ENCODE measurements at regions not wholly inside any gene's neighbourhood (a gene's known extent, or its start where the extent isn't known, plus 50 kb on each side); places are given as distances from the start of the nearest gene placed in this dataset.

DNA sequence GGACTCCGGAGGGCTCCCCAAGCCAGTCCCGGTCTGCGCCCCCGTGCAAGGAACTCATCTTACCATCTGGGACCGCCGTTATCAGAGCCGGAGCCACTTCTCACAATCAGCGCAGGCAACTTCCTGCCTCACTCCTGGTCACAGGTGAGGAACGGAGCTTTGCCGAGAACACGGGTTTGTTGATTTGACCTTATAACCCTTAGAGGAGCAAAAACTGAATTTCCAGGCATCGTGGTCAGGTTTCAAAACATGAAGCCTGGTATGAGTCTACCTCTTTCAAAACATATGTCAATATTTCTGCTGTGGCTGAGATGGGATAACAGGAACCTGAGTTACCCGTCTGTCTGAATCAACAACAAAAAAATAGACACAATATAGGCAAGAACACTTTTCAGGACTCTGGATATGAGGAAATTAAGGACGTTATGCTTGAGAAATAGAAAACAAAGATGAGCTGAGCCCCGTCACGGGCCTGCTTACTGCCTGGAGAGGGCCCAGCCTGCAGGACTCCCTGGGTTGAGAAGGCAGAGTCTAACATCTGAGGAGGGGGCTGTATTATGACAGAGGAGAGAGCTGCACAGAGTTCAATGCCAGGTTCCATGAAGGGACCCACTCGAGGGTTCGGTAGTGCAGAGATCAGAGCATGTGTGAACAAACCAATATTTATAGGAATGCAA, 148.7 kb downstream of the NDUFA10 start:
- Histone ChIP-seq H3K27ac (no peak overlapping the region), H3K27me3 (peaks cover 38% of the 10 kb centered on the region), H3K4me1 (ENCODE audit: control insufficient read depth in 1 of 2, insufficient read depth in 1 of 2, low read depth in 1 of 2, low read length in 1 of 2) (peaks cover 0 to 8% of the 10 kb centered on the region in 2 experiments), H3K4me3 (ENCODE audit: low read depth in 1 of 2, low read length in 1 of 2) (no peak overlapping the region), H3K36me3 (no peaks in the 10 kb centered on the region), H3K9me3 (no peaks in the 10 kb centered on the region)
- TF ChIP-seq, protein P1, sequence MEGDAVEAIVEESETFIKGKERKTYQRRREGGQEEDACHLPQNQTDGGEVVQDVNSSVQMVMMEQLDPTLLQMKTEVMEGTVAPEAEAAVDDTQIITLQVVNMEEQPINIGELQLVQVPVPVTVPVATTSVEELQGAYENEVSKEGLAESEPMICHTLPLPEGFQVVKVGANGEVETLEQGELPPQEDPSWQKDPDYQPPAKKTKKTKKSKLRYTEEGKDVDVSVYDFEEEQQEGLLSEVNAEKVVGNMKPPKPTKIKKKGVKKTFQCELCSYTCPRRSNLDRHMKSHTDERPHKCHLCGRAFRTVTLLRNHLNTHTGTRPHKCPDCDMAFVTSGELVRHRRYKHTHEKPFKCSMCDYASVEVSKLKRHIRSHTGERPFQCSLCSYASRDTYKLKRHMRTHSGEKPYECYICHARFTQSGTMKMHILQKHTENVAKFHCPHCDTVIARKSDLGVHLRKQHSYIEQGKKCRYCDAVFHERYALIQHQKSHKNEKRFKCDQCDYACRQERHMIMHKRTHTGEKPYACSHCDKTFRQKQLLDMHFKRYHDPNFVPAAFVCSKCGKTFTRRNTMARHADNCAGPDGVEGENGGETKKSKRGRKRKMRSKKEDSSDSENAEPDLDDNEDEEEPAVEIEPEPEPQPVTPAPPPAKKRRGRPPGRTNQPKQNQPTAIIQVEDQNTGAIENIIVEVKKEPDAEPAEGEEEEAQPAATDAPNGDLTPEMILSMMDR (IDR thresholded peaks at IDR 0.05) = no peak

GRCh38 chr2:239874636-239875356, 150.3 kb downstream of the NDUFA10 start:
- Histone ChIP-seq H3K4me3 (ENCODE audit: low read depth in 1 of 2, low read length in 1 of 2) (no peak overlapping the region), H3K27me3 (peaks cover 22% of the 10 kb centered on the region), H3K4me1 (ENCODE audit: control insufficient read depth in 1 of 2, insufficient read depth in 1 of 2, low read depth in 1 of 2, low read length in 1 of 2) (peaks cover 0 to 8% of the 10 kb centered on the region in 2 experiments), H3K27ac (no peak overlapping the region), H3K36me3 (no peaks in the 10 kb centered on the region), H3K9me3 (no peaks in the 10 kb centered on the region)
- TF ChIP-seq, protein P1 (IDR thresholded peaks at IDR 0.05) = no peak

DNA sequence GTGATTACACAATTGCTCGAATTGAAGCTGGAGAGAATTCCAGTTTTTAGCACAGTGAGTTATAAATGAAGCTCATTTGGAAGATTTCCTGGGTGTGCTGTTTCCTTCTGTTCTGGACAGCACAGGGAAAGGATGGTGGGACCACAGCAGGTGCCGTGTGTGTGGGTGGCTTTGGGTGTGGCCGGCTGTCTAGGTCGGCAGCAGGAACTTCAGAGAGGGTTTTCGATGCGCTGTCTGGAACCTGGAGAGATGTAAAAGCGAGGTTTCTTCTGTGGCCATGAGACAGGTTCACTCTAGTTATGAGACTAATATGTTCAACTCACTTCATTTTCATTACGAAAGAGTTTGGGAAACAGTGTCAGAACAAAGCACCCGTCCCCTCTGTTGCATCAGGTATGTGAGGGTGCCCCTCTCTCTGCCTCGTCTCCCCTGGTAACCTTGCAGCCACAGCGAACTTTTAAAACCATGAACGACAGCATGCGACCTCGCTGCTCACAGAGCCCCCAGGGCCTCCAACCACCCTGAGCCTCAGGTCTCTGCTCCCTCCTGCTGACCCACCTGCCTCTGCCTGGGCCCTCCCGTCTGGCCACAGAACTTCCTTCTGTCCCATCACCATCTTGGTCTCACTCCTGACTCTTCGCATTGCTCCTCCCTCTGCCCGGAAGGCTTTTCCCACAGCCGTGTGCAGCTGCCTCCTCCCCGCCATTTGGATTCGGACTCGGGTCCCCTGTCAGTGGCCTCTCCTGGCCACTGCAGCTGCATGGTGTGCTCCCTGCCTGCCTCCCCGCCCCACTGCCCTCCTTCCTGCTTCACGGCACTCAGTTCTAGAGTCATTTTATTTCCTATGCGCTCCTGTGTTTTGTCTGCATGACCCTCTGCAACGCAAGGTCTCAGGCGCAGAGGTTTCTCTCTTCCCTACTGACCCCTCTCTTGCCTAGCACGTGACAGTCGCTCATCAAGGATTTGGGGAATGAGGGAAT, 151.2 kb downstream of the NDUFA10 start:
- H3K36me3 ChIP-seq = no peaks in the 10 kb centered on the region
- no peak overlapping the region for H3K4me3 ChIP-seq (ENCODE audit: low read depth in 1 of 2, low read length in 1 of 2)
- no peaks in the 10 kb centered on the region for H3K9me3 ChIP-seq
- H3K4me1 ChIP-seq (ENCODE audit: control insufficient read depth in 1 of 2, insufficient read depth in 1 of 2, low read depth in 1 of 2, low read length in 1 of 2) = peaks cover 0 to 8% of the 10 kb centered on the region in 2 experiments
- no peak overlapping the region for H3K27ac ChIP-seq
- TF ChIP-seq, protein P1 (IDR thresholded peaks at IDR 0.05) = no peak
- peaks cover 14% of the 10 kb centered on the region for H3K27me3 ChIP-seq

DNA sequence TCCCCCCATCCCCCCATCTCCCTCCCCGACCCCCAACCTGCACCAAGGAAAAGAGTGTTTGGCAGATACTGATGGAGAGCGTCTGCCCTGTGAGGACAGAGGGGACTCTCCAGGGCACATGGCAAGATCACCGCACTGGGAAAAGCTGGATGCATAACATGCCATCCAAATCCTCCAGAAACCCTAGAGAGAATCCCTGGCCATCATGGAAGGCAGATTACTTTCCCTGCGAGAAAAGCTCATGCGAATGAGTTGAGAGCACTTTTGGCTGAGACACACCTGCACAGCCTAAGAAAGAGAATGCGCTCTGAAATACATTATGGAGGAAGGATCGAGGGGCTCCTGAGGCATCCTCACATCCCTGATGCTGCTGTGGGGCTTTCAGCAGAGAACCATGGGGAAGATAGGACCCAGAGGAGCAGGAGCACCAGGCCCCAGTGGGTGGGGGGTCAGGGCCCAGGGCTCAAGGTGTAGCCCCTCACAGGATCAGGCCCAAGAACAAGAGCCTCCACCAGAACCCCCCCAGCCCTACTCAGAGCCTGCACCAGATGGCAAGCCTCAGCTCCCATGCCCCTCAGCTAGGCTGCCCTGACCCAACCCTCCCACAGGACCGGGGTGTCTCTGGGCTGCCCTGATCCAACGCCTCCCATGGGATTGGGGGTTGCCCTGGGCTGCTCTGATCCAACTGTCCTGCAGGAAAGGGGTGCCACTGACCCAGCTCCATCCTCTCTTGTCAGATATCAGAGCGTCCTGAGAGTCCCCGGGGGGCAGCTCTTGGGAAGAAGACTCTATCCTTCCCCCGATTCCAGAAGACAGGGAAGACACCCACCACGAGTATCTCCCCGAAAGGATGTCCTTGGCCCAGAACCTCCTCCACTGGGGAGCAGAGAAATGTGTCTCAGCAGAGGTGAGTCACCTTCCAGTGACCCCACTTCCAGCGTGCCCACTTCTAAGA, 153.4 kb downstream of the NDUFA10 start:
- Histone ChIP-seq H3K27ac (no peak overlapping the region), H3K9me3 (no peaks in the 10 kb centered on the region), H3K27me3 (no peaks in the 10 kb centered on the region), H3K36me3 (no peaks in the 10 kb centered on the region), H3K4me1 (ENCODE audit: control insufficient read depth in 1 of 2, insufficient read depth in 1 of 2, low read depth in 1 of 2, low read length in 1 of 2) (peaks cover 0 to 7% of the 10 kb centered on the region in 2 experiments), H3K4me3 (ENCODE audit: low read depth in 1 of 2, low read length in 1 of 2) (no peak overlapping the region)
- TF ChIP-seq, protein P1 (IDR thresholded peaks at IDR 0.05) = no peak
